Heart left ventricle (tissue), 16 donors: ENCODE measurements at regions not wholly inside any gene's neighbourhood (a gene's known extent, or its start where the extent isn't known, plus 50 kb on each side); places are given as distances from the start of the nearest gene placed in this dataset.

Experiments used
- ATAC-seq, 4 donors: fragments of 200-7000 bp; cut with Tn5 transposase; one replicate each; pipeline ENCODE4 v1.9.1; 2020 to 2022; ENCODE audit warnings: moderate library complexity in 4 of 4, mild to moderate bottlenecking in 3 of 4, moderate number of reproducible peaks in 1 of 4
- DNase-seq, 5 donors: peaks; one replicate each; pipeline ENCODE4 v3.0.0-alpha.2; 2020
- H3K27ac ChIP-seq, 12 donors: fragments of 200-600 bp; sonication (generic) in 4 of 12; one replicate each; pipeline versions ENCODE4 v1.5.0 to v1.8.0; 2016 to 2022; ENCODE audit warnings: mild to moderate bottlenecking in 2 of 12
- H3K27me3 ChIP-seq, 9 donors: fragments of 200-600 bp; sonication (generic) in 2 of 9; one replicate each; pipeline versions ENCODE4 v1.5.1 to v1.8.0; 2016 to 2022; ENCODE audit warnings: mild to moderate bottlenecking in 3 of 9
- H3K36me3 ChIP-seq, 9 donors: fragments of 200-600 bp; sonication (generic) in 2 of 9; one replicate each; pipeline versions ENCODE4 v1.5.0 to v1.8.0; 2018 to 2022; ENCODE audit warnings: mild to moderate bottlenecking in 2 of 9
- H3K4me1 ChIP-seq, 12 donors: fragments of 200-600 bp; sonication (generic) in 4 of 12; one replicate each; pipeline versions ENCODE4 v1.5.0 to v1.8.0; 2016 to 2022; ENCODE audit warnings: mild to moderate bottlenecking in 3 of 12
- H3K4me3 ChIP-seq, 12 donors: fragments of 200-600 bp; sonication (generic) in 4 of 12; one replicate each; pipeline versions ENCODE4 v1.5.0 to v1.8.0; 2017 to 2022; ENCODE audit warnings: mild to moderate bottlenecking in 9 of 12, moderate library complexity in 4 of 12
- H3K9me3 ChIP-seq, 12 donors: fragments of 200-600 bp; sonication (generic) in 4 of 12; one replicate each; pipeline versions ENCODE4 v1.5.0 to v1.8.0; 2016 to 2022; ENCODE audit warnings: mild to moderate bottlenecking in 1 of 12
- POLR2A ChIP-seq, 2 donors: fragments of 450-650 bp; IDR thresholded peaks; one replicate each; pipeline ENCODE4 v1.6.1; 2017; ENCODE audit warnings: antibody characterized with exemption in 2 of 2, mild to moderate bottlenecking in 2 of 2, moderate library complexity in 2 of 2
- WGBS, 4 donors: extraction: QIAGEN DNeasy Blood & Tissue Kit in 2 of 4; methylation state at CpG; one replicate each; pipeline versions ENCODE4 v1.1.5 to v1.1.7; 2013 to 2018; 5-methylcytosine and 5-hydroxymethylcytosine counted together
- intact Hi-C, 10 donors: fragments of 100-400 bp; cut with DNase I; formaldehyde crosslinking; loops; one replicate each; pipeline versions ENCODE4 v1.11.1 to v1.14.2; 2022
- TF ChIP-seq, protein P1 (sequence below), 12 donors: fragments of 200-600 bp; sonication (generic) in 4 of 12; IDR thresholded peaks; one replicate each; pipeline versions ENCODE4 v1.5.0 to v1.8.0; 2018 to 2022; ENCODE audit warnings: antibody characterized with exemption in 12 of 12, mild to moderate bottlenecking in 5 of 12
- donor health status: ischemic (EF 13 %, LVEDD 7.1; RV severe dilation, severe dysfunction).
- donor health status: healthy with polysubstance abuse.
- donor health status: DM: no; HTN: yes; CAD: no.
- donor health status: DM: no; HTN: no; CAD: no.
- donor health status: ischemic (EF 25% LVEDD 6.9; RV normal size, moderate dysfunction).
- donor health status: ischemic (EF 25% LVEDD 5.7; RV mildly dilated, moderate dysfunction).
- donor health status: healthy.
- donor health status: DM: yes; HTN: yes; CAD: no.
- donor health status: ischemic (EF 35%, LVEDD 5.7; RV mildly dilated, moderate dysfunction).
- donor health status: nonischemic (EF 11% LVEDD 7.7; RV severe dilation, severe dysfunction).
- donor health status: DM: yes; HTN: yes; CAD: no.
- donor health status: PGD.
- donor health status: ischemic (EF 29% LVEDD 5.4; RV normal size, mild dysfunction).
- donor health status: nonischemic (EF 23%, LVEDD 6.1; RV moderate dilation, normal function).

DNA sequence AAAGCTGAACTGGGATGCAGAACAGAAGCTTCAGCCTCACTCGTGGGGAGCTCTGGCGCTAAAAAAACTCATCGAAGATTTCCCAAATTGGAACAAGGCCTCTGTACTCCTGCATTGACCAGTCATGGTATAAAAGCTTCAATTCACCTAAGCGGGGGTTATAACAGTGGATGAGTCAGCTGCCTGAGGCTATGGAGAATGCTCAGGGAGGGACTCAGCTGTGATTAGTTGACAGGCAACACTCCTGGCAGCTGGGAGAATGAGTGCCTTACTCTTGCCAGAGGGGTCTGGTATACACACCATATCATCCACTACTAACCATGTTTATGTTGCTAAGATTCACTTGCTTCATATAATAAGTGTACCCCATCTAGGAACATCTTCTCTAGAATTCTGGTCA, 350.6 kb upstream of the VRK2 start:
- WGBS, 4 donors: 81 to 86% (median 84%) methylated on average over 4 of the region's 4 CpGs
- intact Hi-C loops: no loop called here
- TF ChIP-seq, protein P1, sequence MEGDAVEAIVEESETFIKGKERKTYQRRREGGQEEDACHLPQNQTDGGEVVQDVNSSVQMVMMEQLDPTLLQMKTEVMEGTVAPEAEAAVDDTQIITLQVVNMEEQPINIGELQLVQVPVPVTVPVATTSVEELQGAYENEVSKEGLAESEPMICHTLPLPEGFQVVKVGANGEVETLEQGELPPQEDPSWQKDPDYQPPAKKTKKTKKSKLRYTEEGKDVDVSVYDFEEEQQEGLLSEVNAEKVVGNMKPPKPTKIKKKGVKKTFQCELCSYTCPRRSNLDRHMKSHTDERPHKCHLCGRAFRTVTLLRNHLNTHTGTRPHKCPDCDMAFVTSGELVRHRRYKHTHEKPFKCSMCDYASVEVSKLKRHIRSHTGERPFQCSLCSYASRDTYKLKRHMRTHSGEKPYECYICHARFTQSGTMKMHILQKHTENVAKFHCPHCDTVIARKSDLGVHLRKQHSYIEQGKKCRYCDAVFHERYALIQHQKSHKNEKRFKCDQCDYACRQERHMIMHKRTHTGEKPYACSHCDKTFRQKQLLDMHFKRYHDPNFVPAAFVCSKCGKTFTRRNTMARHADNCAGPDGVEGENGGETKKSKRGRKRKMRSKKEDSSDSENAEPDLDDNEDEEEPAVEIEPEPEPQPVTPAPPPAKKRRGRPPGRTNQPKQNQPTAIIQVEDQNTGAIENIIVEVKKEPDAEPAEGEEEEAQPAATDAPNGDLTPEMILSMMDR (IDR thresholded peaks at IDR 0.05): no peak
- no peak for TF ChIP-seq POLR2A (IDR thresholded peaks at IDR 0.05)

DNA sequence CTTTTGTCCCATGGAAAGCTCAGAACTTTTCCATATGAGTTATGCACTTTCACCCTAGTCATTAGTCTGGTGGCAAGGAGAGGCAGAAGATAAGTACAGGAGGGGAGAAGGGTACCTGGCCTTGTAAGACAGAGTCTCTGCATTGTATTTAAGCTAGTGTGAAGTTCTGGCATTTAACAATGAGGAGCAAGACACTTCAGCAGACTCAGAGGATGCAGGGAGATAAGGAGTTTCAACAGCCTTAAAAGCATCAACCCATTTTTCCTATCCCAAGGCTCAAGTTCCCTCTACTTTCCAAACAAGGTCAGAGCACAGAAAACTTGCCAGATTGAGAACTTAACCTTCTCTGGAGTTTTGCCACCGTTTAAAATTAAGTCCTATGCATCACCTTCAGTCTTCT, 348.2 kb upstream of the VRK2 start:
- WGBS, 4 donors: 56 to 61% (median 59%) methylated on average over 1 of the region's 1 CpG
- ATAC-seq: no peak

More for the DNA sequence above, 350.6 kb upstream of the VRK2 start:
- Histone ChIP-seq H3K4me1 (no peaks in the 10 kb centered on the region), H3K27me3 (no peaks in the 10 kb centered on the region), H3K4me3 (no peak overlapping the region), H3K9me3 (peaks cover 0 to 13% (median 0%) of the 10 kb centered on the region in 12 donors), H3K36me3 (no peaks in the 10 kb centered on the region), H3K27ac (no peak overlapping the region)
- DNase-seq (no peak), ATAC-seq (no peak)

DNA sequence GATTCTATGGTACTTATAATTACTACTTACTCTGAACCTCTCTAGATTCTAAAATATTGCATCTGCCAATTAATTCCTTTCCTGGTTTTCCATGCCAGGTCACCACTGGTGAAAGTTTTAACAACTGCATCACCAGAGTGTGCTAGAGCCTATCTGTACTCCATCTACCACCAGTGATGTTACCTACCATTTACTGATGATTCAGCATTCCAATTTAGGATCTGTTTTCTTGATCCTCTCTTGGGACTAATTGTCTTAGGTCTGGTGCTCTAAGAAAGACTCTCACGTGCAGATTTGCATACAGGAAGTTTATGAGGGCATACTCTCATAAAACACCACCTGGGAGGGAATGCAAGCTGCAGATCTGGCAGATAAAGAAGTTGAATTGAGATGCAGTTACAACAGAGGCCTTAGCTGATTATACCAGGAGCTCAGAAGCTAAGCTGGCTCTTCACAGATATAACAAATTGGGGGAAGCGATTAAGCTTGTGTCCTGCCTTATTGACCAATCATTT, 347.6 kb upstream of the VRK2 start:
- intact Hi-C loops: no loop called here
- ATAC-seq (no peak), DNase-seq (no peak)
- Histone ChIP-seq H3K9me3 (no peaks in the 10 kb centered on the region), H3K27ac (no peak overlapping the region), H3K4me1 (no peaks in the 10 kb centered on the region), H3K36me3 (no peaks in the 10 kb centered on the region), H3K4me3 (no peak overlapping the region), H3K27me3 (no peaks in the 10 kb centered on the region)
- WGBS, 4 donors: 52 to 63% (median 61%) methylated on average over 2 of the region's 2 CpGs
- no peak for TF ChIP-seq POLR2A (IDR thresholded peaks at IDR 0.05)
- TF ChIP-seq, protein P1 (IDR thresholded peaks at IDR 0.05): no peak

More for the DNA sequence above, 348.2 kb upstream of the VRK2 start:
- Histone ChIP-seq H3K27ac (no peak overlapping the region), H3K36me3 (no peaks in the 10 kb centered on the region), H3K9me3 (no peaks in the 10 kb centered on the region), H3K4me3 (no peak overlapping the region), H3K4me1 (no peaks in the 10 kb centered on the region), H3K27me3 (no peaks in the 10 kb centered on the region)
- TF ChIP-seq POLR2A (IDR thresholded peaks at IDR 0.05): no peak
- TF ChIP-seq, protein P1 (IDR thresholded peaks at IDR 0.05): no peak
- DNase-seq: no peak
- intact Hi-C loops: no loop called here

DNA sequence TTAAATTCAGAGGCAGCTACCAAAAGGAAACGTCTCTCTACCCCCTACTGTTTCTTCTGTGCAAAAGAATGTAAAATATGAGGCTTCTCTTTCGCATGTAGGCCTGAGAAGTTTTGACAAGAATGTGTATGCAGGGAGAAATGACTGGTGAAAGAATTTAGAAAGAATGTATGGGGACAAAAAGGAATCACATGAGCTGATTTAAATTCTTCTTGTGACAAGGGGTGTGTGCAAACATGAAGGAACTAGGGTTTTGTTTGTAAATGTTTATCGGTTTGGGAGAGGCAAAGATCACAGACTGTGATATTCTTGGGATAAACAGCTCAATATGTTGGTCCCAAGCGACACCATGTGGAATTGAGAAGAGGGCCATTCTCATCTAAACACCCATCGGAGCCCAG, 345.2 kb upstream of the VRK2 start:
- 70 to 75% (median 73%) methylated on average over 5 of the region's 5 CpGs for WGBS, 4 donors
- Histone ChIP-seq H3K9me3 (no peaks in the 10 kb centered on the region), H3K4me1 (no peaks in the 10 kb centered on the region), H3K36me3 (no peaks in the 10 kb centered on the region), H3K27ac (no peak overlapping the region), H3K4me3 (no peak overlapping the region), H3K27me3 (no peaks in the 10 kb centered on the region)
- ATAC-seq (no peak), DNase-seq (no peak)
- TF ChIP-seq, protein P1 (IDR thresholded peaks at IDR 0.05): no peak
- intact Hi-C loops: no loop called here
